ENCODE measurements at regions not wholly inside any gene's neighbourhood (a gene's known extent, or its start where the extent isn't known, plus 50 kb on each side); places are given as distances from the start of the nearest gene placed in this dataset.

DNA sequence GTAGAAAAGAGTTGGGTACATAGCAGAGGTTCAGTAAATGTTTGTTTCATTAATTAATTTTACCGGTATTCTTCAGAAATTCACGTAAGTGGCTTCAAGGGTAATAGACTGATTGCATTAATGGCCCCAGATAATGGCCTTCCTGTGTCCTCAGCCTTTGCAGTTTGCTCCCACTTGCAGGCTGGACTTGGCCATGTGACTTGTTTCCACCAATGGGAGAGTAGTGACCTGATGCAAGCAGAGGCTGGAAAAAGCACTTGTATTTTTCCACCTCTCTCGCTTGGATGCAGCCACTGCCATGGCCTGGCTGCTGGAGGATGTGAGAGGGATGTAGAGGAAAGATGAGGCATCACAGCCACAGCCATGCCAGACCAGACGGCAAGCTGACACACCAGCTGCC lies 480.9 kb downstream of the CDK5RAP2 start:
- H3K4me3 Mint-ChIP-seq = no peak overlapping the region
- no peaks in the 10 kb centered on the region for H3K4me1 Mint-ChIP-seq (ENCODE audit: low read depth)
- no peak for DNase-seq
- no peaks in the 10 kb centered on the region for H3K27me3 Mint-ChIP-seq
- no peaks in the 10 kb centered on the region for H3K36me3 Mint-ChIP-seq (ENCODE audit: low read depth)
- no peaks in the 10 kb centered on the region for H3K9me3 Mint-ChIP-seq
- no peak overlapping the region for H3K27ac Mint-ChIP-seq

DNA sequence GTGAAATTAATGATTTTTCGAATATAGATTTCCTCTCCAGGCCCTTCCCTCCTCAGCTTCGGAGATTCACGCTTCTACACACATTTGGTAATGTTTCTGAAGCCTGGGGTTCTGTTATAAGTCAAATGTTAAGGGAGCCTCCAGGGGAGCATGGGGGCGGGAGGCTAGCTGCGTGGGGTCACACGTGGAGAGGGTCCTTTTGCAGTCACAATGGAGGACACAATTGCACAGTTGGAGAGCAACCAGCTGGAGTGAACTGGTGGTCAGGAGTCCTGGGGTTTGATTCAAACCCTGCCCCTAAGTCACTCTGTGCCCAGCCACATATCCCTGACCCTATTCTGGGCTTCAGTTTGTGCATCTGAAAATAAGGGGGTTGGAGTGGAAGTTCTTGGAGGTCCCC lies 481.4 kb downstream of the CDK5RAP2 start:
- Mint-ChIP-seq H3K36me3 (ENCODE audit: low read depth) (no peaks in the 10 kb centered on the region), H3K9me3 (no peaks in the 10 kb centered on the region), H3K27me3 (no peaks in the 10 kb centered on the region), H3K4me3 (no peak overlapping the region), H3K4me1 (ENCODE audit: low read depth) (no peaks in the 10 kb centered on the region), H3K27ac (no peak overlapping the region)
- no peak for DNase-seq

DNA sequence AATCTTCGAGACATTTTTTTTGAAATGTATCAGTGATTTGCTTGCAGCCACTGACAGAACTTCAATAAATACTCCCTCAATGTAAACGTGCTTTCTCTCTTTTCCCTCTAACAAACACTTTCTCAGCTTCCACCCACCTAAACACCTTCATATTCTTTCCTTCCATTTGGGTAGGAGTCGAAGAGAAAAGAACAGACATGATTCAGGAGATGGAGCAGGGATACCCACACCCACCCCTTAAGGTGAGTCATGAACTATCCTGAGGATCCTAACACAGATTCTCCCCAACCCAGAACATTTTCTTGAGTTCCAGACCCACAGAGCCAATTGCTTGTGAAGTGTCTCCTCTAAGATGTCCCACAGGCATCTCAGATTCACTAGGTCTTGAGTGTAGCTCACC lies 488.8 kb downstream of the CDK5RAP2 start:
- Mint-ChIP-seq H3K4me3 (no peak overlapping the region), H3K4me1 (ENCODE audit: low read depth) (no peaks in the 10 kb centered on the region), H3K36me3 (ENCODE audit: low read depth) (no peaks in the 10 kb centered on the region), H3K27me3 (no peaks in the 10 kb centered on the region), H3K27ac (no peak overlapping the region), H3K9me3 (peaks cover 11% of the 10 kb centered on the region)
- DNase-seq = no peak

DNA sequence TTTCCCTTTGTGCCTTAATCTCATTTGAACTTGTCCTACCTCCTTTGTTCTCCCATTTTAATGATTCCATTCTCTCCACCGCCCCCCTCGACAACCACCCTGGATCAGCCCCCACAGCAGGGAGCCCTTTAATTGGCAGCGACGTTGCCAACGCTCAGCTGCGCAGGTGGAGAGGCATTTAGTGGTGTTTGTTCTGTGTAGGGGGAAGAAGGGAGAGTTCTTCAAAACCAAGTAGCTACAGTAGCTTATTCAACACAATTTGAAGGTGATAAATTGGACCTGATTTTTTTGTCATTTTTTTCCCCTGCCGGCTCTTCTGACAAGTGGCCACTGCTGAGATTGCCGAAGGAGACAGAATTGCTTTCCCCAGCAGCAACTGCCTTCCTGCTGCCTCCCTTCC lies 499.1 kb downstream of the CDK5RAP2 start:
- Mint-ChIP-seq H3K4me3 (no peak overlapping the region), H3K4me1 (ENCODE audit: low read depth) (no peaks in the 10 kb centered on the region), H3K27me3 (peaks cover 2% of the 10 kb centered on the region)

DNA sequence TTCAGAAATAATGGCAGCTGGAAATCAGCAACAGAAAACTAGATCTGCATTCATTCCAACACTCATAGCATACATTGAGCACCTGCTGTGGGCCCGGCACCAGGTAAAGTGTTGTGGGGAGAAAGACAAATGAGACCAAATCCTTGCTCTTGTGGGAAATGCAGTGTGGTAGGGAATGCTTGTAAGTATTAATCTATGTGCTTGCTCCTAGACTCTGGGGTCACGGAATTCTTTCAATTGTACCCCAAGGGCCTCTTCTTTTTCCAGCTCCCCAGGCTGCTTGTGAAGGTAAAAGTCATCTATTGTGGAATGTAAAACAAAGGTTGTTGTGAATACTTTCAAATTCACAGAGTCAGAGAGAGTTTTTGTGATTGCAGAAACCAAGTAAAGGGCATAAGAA lies 501.9 kb downstream of the CDK5RAP2 start:
- no peak for DNase-seq
- Mint-ChIP-seq H3K27ac (no peak overlapping the region), H3K27me3 (peaks cover 5% of the 10 kb centered on the region), H3K4me1 (ENCODE audit: low read depth) (no peaks in the 10 kb centered on the region), H3K4me3 (no peak overlapping the region), H3K36me3 (ENCODE audit: low read depth) (no peaks in the 10 kb centered on the region), H3K9me3 (peaks cover 6% of the 10 kb centered on the region)

More for the DNA sequence above, 499.1 kb downstream of the CDK5RAP2 start:
- H3K27ac Mint-ChIP-seq = no peak overlapping the region
- peaks cover 16% of the 10 kb centered on the region for H3K9me3 Mint-ChIP-seq
- no peaks in the 10 kb centered on the region for H3K36me3 Mint-ChIP-seq (ENCODE audit: low read depth)
- no peak for DNase-seq

DNA sequence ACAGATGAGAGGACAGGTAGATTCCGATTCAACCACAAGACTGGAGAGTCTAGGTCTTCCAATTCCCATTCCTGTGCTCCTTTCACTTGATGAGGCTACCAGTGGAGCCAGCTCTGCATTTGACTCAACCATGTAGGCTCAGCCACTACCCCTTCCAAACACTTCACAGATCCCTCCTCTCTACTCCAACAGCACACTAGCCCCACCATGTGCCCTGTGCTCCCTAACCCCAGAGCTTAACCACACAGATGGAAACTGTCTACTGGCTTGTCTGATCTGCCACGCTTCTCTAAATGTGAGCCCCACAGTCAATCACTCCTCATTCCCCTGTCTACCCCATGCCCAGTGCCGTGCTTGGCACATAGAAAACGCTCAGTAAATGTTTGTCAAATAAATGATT lies 508.2 kb downstream of the CDK5RAP2 start:
- H3K27me3 Mint-ChIP-seq = peaks cover 2% of the 10 kb centered on the region
- DNase-seq = no peak
- no peaks in the 10 kb centered on the region for H3K36me3 Mint-ChIP-seq (ENCODE audit: low read depth)
- no peak overlapping the region for H3K27ac Mint-ChIP-seq
- no peak overlapping the region for H3K4me3 Mint-ChIP-seq
- H3K9me3 Mint-ChIP-seq = no peaks in the 10 kb centered on the region
- no peaks in the 10 kb centered on the region for H3K4me1 Mint-ChIP-seq (ENCODE audit: low read depth)

DNA sequence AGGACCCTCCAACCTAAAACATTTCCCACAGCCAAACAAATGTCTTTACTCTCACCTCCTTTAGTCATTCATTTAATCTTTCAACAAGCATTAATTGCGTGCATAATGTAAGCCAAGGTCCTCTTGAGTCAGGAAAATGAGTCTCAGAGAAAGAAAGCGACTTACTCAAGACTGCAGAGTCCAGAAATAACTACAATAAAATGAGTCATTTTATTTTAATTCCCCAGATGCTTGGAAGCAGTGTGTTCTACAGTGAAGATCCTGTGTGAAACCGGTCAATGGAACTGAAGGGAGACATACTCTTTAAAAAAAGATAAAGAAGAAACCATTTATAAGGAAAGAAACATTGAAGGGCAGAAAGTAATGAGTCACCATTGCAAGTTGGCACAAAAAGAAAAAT lies 513.7 kb downstream of the CDK5RAP2 start:
- Mint-ChIP-seq H3K4me3 (no peak overlapping the region), H3K36me3 (ENCODE audit: low read depth) (no peaks in the 10 kb centered on the region), H3K27ac (no peak overlapping the region), H3K4me1 (ENCODE audit: low read depth) (no peaks in the 10 kb centered on the region), H3K27me3 (no peaks in the 10 kb centered on the region), H3K9me3 (no peaks in the 10 kb centered on the region)
- DNase-seq = no peak

- no peaks in the 10 kb centered on the region for H3K36me3 Mint-ChIP-seq (ENCODE audit: low read depth)
- DNase-seq = no peak
- H3K27ac Mint-ChIP-seq = no peak overlapping the region
- no peaks in the 10 kb centered on the region for H3K9me3 Mint-ChIP-seq
- H3K27me3 Mint-ChIP-seq = no peaks in the 10 kb centered on the region
- no peaks in the 10 kb centered on the region for H3K4me1 Mint-ChIP-seq (ENCODE audit: low read depth)
- no peak overlapping the region for H3K4me3 Mint-ChIP-seq
These were observed 514.8 kb downstream of the CDK5RAP2 start for GRCh38 chr9:120065151-120065550.

DNA sequence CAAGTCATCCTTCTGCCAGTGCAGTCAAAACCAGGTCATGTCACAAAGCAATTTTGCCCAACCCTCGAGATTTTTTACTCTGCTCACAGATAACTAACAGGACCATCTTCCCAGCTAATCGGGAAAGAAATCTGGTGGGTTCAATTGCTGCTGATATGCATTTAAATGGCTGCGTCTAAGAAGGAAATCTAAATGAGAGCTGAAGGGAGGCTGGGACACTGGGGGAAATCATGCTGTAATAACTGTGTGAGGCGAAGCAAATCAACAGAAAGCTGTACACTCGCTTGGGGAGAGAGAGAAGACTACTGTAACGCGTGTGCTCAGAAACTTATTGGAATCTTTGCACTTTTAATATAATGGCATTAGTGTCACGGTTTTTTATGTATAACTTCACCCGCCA lies 535.0 kb downstream of the CDK5RAP2 start:
- H3K9me3 Mint-ChIP-seq = no peaks in the 10 kb centered on the region

GRCh38 chr9:120043448-120043847 lies 536.5 kb downstream of the CDK5RAP2 start:
- Mint-ChIP-seq H3K4me3 (no peak overlapping the region), H3K27ac (no peak overlapping the region), H3K9me3 (no peaks in the 10 kb centered on the region), H3K36me3 (ENCODE audit: low read depth) (no peaks in the 10 kb centered on the region), H3K27me3 (no peaks in the 10 kb centered on the region), H3K4me1 (ENCODE audit: low read depth) (no peaks in the 10 kb centered on the region)
- DNase-seq = no peak

More for the DNA sequence above, 535.0 kb downstream of the CDK5RAP2 start:
- H3K27ac Mint-ChIP-seq = no peak overlapping the region
- H3K4me3 Mint-ChIP-seq = no peak overlapping the region
- no peaks in the 10 kb centered on the region for H3K36me3 Mint-ChIP-seq (ENCODE audit: low read depth)
- no peaks in the 10 kb centered on the region for H3K27me3 Mint-ChIP-seq
- DNase-seq = no peak
- no peaks in the 10 kb centered on the region for H3K4me1 Mint-ChIP-seq (ENCODE audit: low read depth)

GRCh38 chr9:120040896-120041295 lies 539.1 kb downstream of the CDK5RAP2 start:
- DNase-seq = no peak
- Mint-ChIP-seq H3K27me3 (no peaks in the 10 kb centered on the region), H3K36me3 (ENCODE audit: low read depth) (no peaks in the 10 kb centered on the region), H3K4me3 (no peak overlapping the region), H3K9me3 (no peaks in the 10 kb centered on the region), H3K27ac (no peak overlapping the region), H3K4me1 (ENCODE audit: low read depth) (no peaks in the 10 kb centered on the region)

- no peaks in the 10 kb centered on the region for H3K9me3 Mint-ChIP-seq
- H3K4me3 Mint-ChIP-seq = no peak overlapping the region
- no peaks in the 10 kb centered on the region for H3K4me1 Mint-ChIP-seq (ENCODE audit: low read depth)
- H3K27me3 Mint-ChIP-seq = no peaks in the 10 kb centered on the region
- no peak for DNase-seq
- no peak overlapping the region for H3K27ac Mint-ChIP-seq
- no peaks in the 10 kb centered on the region for H3K36me3 Mint-ChIP-seq (ENCODE audit: low read depth)
These were observed 541.6 kb downstream of the CDK5RAP2 start for GRCh38 chr9:120038342-120038741.

DNA sequence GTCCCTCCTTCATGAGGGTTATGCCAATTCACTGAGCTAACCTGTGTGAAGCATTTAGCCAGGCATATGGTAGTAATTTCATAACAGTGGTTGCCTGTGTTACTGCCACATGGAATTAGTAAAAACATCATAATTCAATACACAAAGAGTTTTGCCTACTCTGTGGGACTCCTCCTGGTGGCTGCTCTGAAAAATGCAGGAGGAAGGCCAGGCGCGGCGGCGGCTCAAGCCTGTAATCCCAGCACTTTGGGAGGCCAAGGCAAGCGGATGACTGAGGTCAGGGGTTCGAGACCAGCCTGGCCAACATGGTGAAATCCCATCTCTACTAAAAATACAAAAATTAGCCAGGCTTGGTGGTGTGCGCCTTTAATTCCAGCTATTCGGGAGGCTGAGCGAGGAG lies 547.3 kb downstream of the CDK5RAP2 start:
- no peak for DNase-seq
- no peak overlapping the region for H3K4me3 Mint-ChIP-seq
- no peaks in the 10 kb centered on the region for H3K36me3 Mint-ChIP-seq (ENCODE audit: low read depth)
- no peak overlapping the region for H3K27ac Mint-ChIP-seq
- H3K4me1 Mint-ChIP-seq (ENCODE audit: low read depth) = no peaks in the 10 kb centered on the region
- H3K9me3 Mint-ChIP-seq = no peaks in the 10 kb centered on the region
- peaks cover 3% of the 10 kb centered on the region for H3K27me3 Mint-ChIP-seq

- Mint-ChIP-seq H3K36me3 (ENCODE audit: low read depth) (no peaks in the 10 kb centered on the region), H3K9me3 (no peaks in the 10 kb centered on the region), H3K4me3 (no peak overlapping the region), H3K27ac (no peak overlapping the region), H3K4me1 (ENCODE audit: low read depth) (no peaks in the 10 kb centered on the region), H3K27me3 (peaks cover 3% of the 10 kb centered on the region)
- no peak for DNase-seq
These were observed 549.1 kb downstream of the CDK5RAP2 start for GRCh38 chr9:120030847-120031246.

- H3K4me3 Mint-ChIP-seq = no peak overlapping the region
- no peaks in the 10 kb centered on the region for H3K36me3 Mint-ChIP-seq (ENCODE audit: low read depth)
- H3K27me3 Mint-ChIP-seq = no peaks in the 10 kb centered on the region
- no peak overlapping the region for H3K27ac Mint-ChIP-seq
- H3K4me1 Mint-ChIP-seq (ENCODE audit: low read depth) = no peaks in the 10 kb centered on the region
- H3K9me3 Mint-ChIP-seq = no peaks in the 10 kb centered on the region
- DNase-seq = no peak
These were observed 561.4 kb downstream of the CDK5RAP2 start for GRCh38 chr9:120018550-120018949.

DNA sequence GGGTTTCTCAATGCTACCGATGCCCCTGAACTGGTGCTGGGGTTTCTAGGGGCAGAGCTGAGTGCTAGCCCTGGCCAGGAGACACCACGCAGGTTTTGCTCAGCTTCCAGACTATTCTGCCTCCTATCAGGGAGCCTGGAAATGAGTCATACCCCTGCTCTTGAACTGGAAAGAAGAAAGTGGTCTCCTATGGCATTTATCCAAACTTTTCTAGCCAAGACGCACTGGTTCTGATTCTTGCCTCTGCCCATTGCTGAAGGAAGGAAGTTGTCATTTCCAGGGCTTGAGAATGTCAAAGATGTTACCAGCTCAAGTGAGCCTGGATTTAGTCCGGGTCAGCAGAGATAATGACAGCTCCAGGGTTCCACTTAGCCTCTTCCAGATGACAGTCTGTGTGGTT lies 561.9 kb downstream of the CDK5RAP2 start:
- Mint-ChIP-seq H3K4me1 (ENCODE audit: low read depth) (no peaks in the 10 kb centered on the region), H3K4me3 (no peak overlapping the region), H3K9me3 (no peaks in the 10 kb centered on the region), H3K27ac (no peak overlapping the region), H3K36me3 (ENCODE audit: low read depth) (no peaks in the 10 kb centered on the region), H3K27me3 (no peaks in the 10 kb centered on the region)
- no peak for DNase-seq

Measured in activated T-cell treated with anti-CD3 and anti-CD28 coated beads, Interleukin-2, amount 50 U/mL, for 24 hours (primary cell).